H1 (cell line): ENCODE measurements at regions not wholly inside any gene's neighbourhood (a gene's known extent, or its start where the extent isn't known, plus 50 kb on each side); places are given as distances from the start of the nearest gene placed in this dataset.

Experiments used
- CBX5 ChIP-seq: fragments of 300-800, 300-1000 bp; sonication (generic); IDR thresholded peaks from 2 replicates; pipeline ENCODE4 v1.7.1; 2016; ENCODE audit warnings: antibody characterized with exemption, low read length, low read depth
- PHF8 ChIP-seq: fragments of 200-600 bp; sonication (generic); conservative IDR thresholded peaks from 2 replicates; pipeline ENCODE4 v1.7.1; 2012; ENCODE audit warnings: low read depth, mild to moderate bottlenecking, inconsistent platforms, low read length, moderate library complexity
- SP1 ChIP-seq: IDR thresholded peaks from 2 replicates; pipeline ENCODE4 v1.6.1; 2011; ENCODE audit warnings: low read depth, low read length
- SP4 ChIP-seq: IDR thresholded peaks from 2 replicates; pipeline ENCODE4 v1.6.1; 2012; ENCODE audit warnings: low read length, inconsistent platforms
- TBP ChIP-seq: IDR thresholded peaks from 2 replicates; pipeline ENCODE4 v1.6.1; 2011; ENCODE audit warnings: low read depth, low read length, improper control_type of control experiment
- TF ChIP-seq, protein P1 (sequence below), 3 experiments: IDR thresholded peaks; 1 replicate in 2 of 3; 2 replicates in 1 of 3; pipeline versions ENCODE4 v1.5.1 to v1.6.1; 2011; ENCODE audit warnings: low read length in 3 of 3, mild to moderate bottlenecking in 3 of 3, inconsistent platforms in 2 of 3, low read depth in 1 of 3, moderate library complexity in 1 of 3; ENCODE audit not compliant: insufficient read depth in 1 of 3; ENCODE audit errors: control extremely low read depth in 1 of 3
- TF ChIP-seq, protein P2 (sequence below): IDR thresholded peaks from 2 replicates; pipeline ENCODE4 v1.6.1; 2011; ENCODE audit warnings: low read depth, mild to moderate bottlenecking, low read length; ENCODE audit not compliant: insufficient read depth
- TF ChIP-seq, protein P3 (sequence below): IDR thresholded peaks from 2 replicates; pipeline ENCODE4 v1.6.1; 2012; ENCODE audit warnings: low read length, inconsistent platforms

DNA sequence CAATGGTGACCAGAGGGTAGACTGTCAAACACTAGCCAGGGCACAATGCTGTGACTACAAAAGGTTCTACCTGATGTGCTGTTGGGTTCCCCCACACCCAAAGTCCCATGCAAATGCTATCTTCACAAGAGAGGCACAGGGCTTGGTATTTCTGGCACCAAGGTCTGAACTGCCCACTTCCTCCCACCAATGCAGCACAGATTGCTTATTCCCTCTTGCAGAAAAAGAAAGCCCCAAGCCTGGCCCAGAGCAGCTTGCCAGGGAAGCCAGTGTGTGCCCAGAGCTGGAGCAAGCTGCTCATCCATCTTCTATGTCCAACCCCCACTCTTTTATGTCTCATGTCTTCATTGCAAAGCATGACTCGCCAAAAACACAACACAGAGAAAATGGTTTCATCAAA, 149.4 kb upstream of the CAMK1G start (continued):
- TF ChIP-seq, protein P1, sequence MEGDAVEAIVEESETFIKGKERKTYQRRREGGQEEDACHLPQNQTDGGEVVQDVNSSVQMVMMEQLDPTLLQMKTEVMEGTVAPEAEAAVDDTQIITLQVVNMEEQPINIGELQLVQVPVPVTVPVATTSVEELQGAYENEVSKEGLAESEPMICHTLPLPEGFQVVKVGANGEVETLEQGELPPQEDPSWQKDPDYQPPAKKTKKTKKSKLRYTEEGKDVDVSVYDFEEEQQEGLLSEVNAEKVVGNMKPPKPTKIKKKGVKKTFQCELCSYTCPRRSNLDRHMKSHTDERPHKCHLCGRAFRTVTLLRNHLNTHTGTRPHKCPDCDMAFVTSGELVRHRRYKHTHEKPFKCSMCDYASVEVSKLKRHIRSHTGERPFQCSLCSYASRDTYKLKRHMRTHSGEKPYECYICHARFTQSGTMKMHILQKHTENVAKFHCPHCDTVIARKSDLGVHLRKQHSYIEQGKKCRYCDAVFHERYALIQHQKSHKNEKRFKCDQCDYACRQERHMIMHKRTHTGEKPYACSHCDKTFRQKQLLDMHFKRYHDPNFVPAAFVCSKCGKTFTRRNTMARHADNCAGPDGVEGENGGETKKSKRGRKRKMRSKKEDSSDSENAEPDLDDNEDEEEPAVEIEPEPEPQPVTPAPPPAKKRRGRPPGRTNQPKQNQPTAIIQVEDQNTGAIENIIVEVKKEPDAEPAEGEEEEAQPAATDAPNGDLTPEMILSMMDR (IDR thresholded peaks at IDR 0.05; ENCODE audit: control extremely low read depth in 1 of 3, insufficient read depth in 1 of 3, low read depth in 1 of 3, low read length in 3 of 3) = no peak
- TF ChIP-seq, protein P2, sequence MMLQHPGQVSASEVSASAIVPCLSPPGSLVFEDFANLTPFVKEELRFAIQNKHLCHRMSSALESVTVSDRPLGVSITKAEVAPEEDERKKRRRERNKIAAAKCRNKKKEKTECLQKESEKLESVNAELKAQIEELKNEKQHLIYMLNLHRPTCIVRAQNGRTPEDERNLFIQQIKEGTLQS = no peak
- TF ChIP-seq SP4 (no peak), TBP (no peak), SP1 (no peak), PHF8 (no peak), CBX5 (no peak)
- TF ChIP-seq, protein P3, sequence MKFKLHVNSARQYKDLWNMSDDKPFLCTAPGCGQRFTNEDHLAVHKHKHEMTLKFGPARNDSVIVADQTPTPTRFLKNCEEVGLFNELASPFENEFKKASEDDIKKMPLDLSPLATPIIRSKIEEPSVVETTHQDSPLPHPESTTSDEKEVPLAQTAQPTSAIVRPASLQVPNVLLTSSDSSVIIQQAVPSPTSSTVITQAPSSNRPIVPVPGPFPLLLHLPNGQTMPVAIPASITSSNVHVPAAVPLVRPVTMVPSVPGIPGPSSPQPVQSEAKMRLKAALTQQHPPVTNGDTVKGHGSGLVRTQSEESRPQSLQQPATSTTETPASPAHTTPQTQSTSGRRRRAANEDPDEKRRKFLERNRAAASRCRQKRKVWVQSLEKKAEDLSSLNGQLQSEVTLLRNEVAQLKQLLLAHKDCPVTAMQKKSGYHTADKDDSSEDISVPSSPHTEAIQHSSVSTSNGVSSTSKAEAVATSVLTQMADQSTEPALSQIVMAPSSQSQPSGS = no peak
- TF ChIP-seq, all 59 proteins: peak for 0
